GM10266 (cell line): ENCODE measurements at regions not wholly inside any gene's neighbourhood (a gene's known extent, or its start where the extent isn't known, plus 50 kb on each side); places are given as distances from the start of the nearest gene placed in this dataset.

ENCODE experiments used
- DNase-seq: peaks from one replicate; pipeline ENCODE4 v3.0.0; 2012; ENCODE audit errors: extremely low spot score
- CTCF ChIP-seq: IDR thresholded peaks from 2 replicates; pipeline ENCODE4 v1.5.1; 2012; ENCODE audit warnings: mild to moderate bottlenecking, low read depth; ENCODE audit not compliant: control insufficient read depth, insufficient read depth; ENCODE audit errors: missing control alignments

GRCh38 chr12:127579446-127579845 is 687.5 kb upstream of the TMEM132C start:
- TF ChIP-seq CTCF: no peak
- DNase-seq: no peak

GRCh38 chr12:127582074-127582473 is 684.9 kb upstream of the TMEM132C start:
- DNase-seq: no peak

GRCh38 chr12:127583041-127583440 is 683.9 kb upstream of the TMEM132C start:
- TF ChIP-seq CTCF: no peak
- no peak for DNase-seq

More at GRCh38 chr12:127582074-127582473, 684.9 kb upstream of the TMEM132C start:
- TF ChIP-seq CTCF: no peak

- no peak for DNase-seq
- TF ChIP-seq CTCF: no peak
Observed at GRCh38 chr12:127588249-127588648, 678.7 kb upstream of the TMEM132C start.

- no peak for DNase-seq
- no peak for TF ChIP-seq CTCF
Observed at GRCh38 chr12:127589541-127589940, 677.4 kb upstream of the TMEM132C start.

- no peak for DNase-seq
Observed at GRCh38 chr12:127590868-127591267, 676.1 kb upstream of the TMEM132C start.

GRCh38 chr12:127592245-127592644 is 674.7 kb upstream of the TMEM132C start:
- TF ChIP-seq CTCF: no peak
- no peak for DNase-seq

More at GRCh38 chr12:127590868-127591267, 676.1 kb upstream of the TMEM132C start:
- TF ChIP-seq CTCF: no peak
